Mesenchymal stem cell (in vitro differentiated cells and primary cell): ENCODE measurements at regions not wholly inside any gene's neighbourhood (a gene's known extent, or its start where the extent isn't known, plus 50 kb on each side); places are given as distances from the start of the nearest gene placed in this dataset.
"Not testable (repeated sequence)": the region's sequence is repeated elsewhere in the genome, so short reads cannot be mapped to it uniquely, and the experiment has no call there.

Experiments used
- DNase-seq: peaks from one replicate; pipeline ENCODE4 v3.0.0-alpha.2; 2013
- H2AFZ ChIP-seq: one replicate; pipeline ENCODE4 v1.6.1; 2013; ENCODE audit warnings: low read depth, mild to moderate bottlenecking, control low read depth, inconsistent platforms, low read length, moderate library complexity
- H2AK5ac ChIP-seq: 2 replicates; pipeline ENCODE4 v1.6.1; 2013; ENCODE audit warnings: low read length, moderate library complexity, mild to moderate bottlenecking, inconsistent platforms; ENCODE audit not compliant: severe bottlenecking
- H2BK120ac ChIP-seq: one replicate; pipeline ENCODE4 v1.6.1; 2013; ENCODE audit warnings: low read depth, mild to moderate bottlenecking, inconsistent platforms, low read length, moderate library complexity
- H2BK12ac ChIP-seq, 2 experiments: one replicate each; pipeline ENCODE4 v1.6.1; 2013; ENCODE audit warnings: inconsistent platforms in 2 of 2, low read length in 2 of 2, mild to moderate bottlenecking in 2 of 2, moderate library complexity in 2 of 2, control low read depth in 1 of 2
- H2BK15ac ChIP-seq: one replicate; pipeline ENCODE4 v1.6.1; 2013; ENCODE audit warnings: mild to moderate bottlenecking, low read depth, inconsistent platforms; ENCODE audit not compliant: poor library complexity, severe bottlenecking
- H2BK5ac ChIP-seq: 2 replicates; pipeline ENCODE4 v1.6.1; 2013; ENCODE audit warnings: low read depth, mild to moderate bottlenecking, low read length, control low read depth, inconsistent platforms; ENCODE audit not compliant: poor library complexity, severe bottlenecking
- H3K14ac ChIP-seq, 2 experiments: one replicate each; pipeline ENCODE4 v1.6.1; 2013; ENCODE audit warnings: inconsistent platforms in 2 of 2, low read length in 2 of 2, control low read depth in 1 of 2, mild to moderate bottlenecking in 1 of 2, moderate library complexity in 1 of 2
- H3K18ac ChIP-seq, 2 experiments: one replicate each; pipeline ENCODE4 v1.6.1; 2013; ENCODE audit warnings: inconsistent platforms in 2 of 2, low read length in 2 of 2, control low read depth in 1 of 2, low read depth in 1 of 2, mild to moderate bottlenecking in 1 of 2
- H3K23ac ChIP-seq, 2 experiments: one replicate each; pipeline ENCODE4 v1.6.1; 2013; ENCODE audit warnings: inconsistent platforms in 2 of 2, low read length in 2 of 2, mild to moderate bottlenecking in 2 of 2, moderate library complexity in 2 of 2, control low read depth in 1 of 2
- H3K27ac ChIP-seq: 2 replicates; pipeline ENCODE4 v1.5.1; 2013; ENCODE audit warnings: mild to moderate bottlenecking, moderate library complexity, low read length, control low read depth, inconsistent platforms; ENCODE audit not compliant: poor library complexity, severe bottlenecking
- H3K27me3 ChIP-seq, 2 experiments: 2 replicates each; pipeline versions ENCODE4 v1.6.1 to v1.7.0; 2013; ENCODE audit warnings: low read length in 2 of 2, mild to moderate bottlenecking in 2 of 2, moderate library complexity in 2 of 2, control low read depth in 1 of 2, inconsistent platforms in 1 of 2; ENCODE audit not compliant: control insufficient read depth in 1 of 2, insufficient read depth in 1 of 2
- H3K36me3 ChIP-seq, 2 experiments: 2 replicates each; pipeline versions ENCODE4 v1.6.1 to v1.7.0; 2013; ENCODE audit warnings: low read length in 2 of 2, control low read depth in 1 of 2, inconsistent platforms in 1 of 2, low read depth in 1 of 2, mild to moderate bottlenecking in 1 of 2; ENCODE audit not compliant: insufficient read depth in 2 of 2, control insufficient read depth in 1 of 2
- H3K4ac ChIP-seq, 2 experiments: one replicate each; pipeline ENCODE4 v1.6.1; 2013; ENCODE audit warnings: inconsistent platforms in 2 of 2, low read length in 2 of 2, mild to moderate bottlenecking in 2 of 2, moderate library complexity in 2 of 2, control low read depth in 1 of 2, low read depth in 1 of 2
- H3K4me1 ChIP-seq: 2 replicates; pipeline ENCODE4 v1.6.1; 2013; ENCODE audit warnings: low read depth, low read length, control low read depth; ENCODE audit not compliant: control insufficient read depth, insufficient read depth
- H3K4me2 ChIP-seq: 2 replicates; pipeline ENCODE4 v1.6.1; 2013; ENCODE audit warnings: low read length, mild to moderate bottlenecking, inconsistent platforms; ENCODE audit not compliant: poor library complexity, severe bottlenecking
- H3K4me3 ChIP-seq, 2 experiments: 2 replicates each; pipeline versions ENCODE4 v1.5.1 to v1.7.0; 2013; ENCODE audit warnings: low read length in 2 of 2, mild to moderate bottlenecking in 2 of 2, control low read depth in 1 of 2, low read depth in 1 of 2; ENCODE audit not compliant: insufficient read depth in 1 of 2
- H3K79me1 ChIP-seq: replicated peaks from 2 replicates; pipeline ENCODE4 v1.6.1; 2013; ENCODE audit warnings: mild to moderate bottlenecking, control low read depth, low read length, inconsistent platforms; ENCODE audit not compliant: poor library complexity, severe bottlenecking
- H3K9ac ChIP-seq: 2 replicates; pipeline ENCODE4 v1.7.0; 2013; ENCODE audit warnings: mild to moderate bottlenecking, low read length, moderate library complexity
- H3K9me3 ChIP-seq: 2 replicates; pipeline ENCODE4 v1.7.0; 2013; ENCODE audit warnings: mild to moderate bottlenecking, low read length; ENCODE audit not compliant: control insufficient read depth
- H4K8ac ChIP-seq: one replicate; pipeline ENCODE4 v1.6.1; 2013; ENCODE audit warnings: inconsistent platforms, mild to moderate bottlenecking, low read length, moderate library complexity
- H4K91ac ChIP-seq: one replicate; pipeline ENCODE4 v1.6.1; 2013; ENCODE audit warnings: mild to moderate bottlenecking, low read length, inconsistent platforms
- WGBS: methylation state at CpG from one replicate; pipeline ENCODE4 v1.1.7; 2013; ENCODE audit warnings: mixed read lengths; 5-methylcytosine and 5-hydroxymethylcytosine counted together

DNA sequence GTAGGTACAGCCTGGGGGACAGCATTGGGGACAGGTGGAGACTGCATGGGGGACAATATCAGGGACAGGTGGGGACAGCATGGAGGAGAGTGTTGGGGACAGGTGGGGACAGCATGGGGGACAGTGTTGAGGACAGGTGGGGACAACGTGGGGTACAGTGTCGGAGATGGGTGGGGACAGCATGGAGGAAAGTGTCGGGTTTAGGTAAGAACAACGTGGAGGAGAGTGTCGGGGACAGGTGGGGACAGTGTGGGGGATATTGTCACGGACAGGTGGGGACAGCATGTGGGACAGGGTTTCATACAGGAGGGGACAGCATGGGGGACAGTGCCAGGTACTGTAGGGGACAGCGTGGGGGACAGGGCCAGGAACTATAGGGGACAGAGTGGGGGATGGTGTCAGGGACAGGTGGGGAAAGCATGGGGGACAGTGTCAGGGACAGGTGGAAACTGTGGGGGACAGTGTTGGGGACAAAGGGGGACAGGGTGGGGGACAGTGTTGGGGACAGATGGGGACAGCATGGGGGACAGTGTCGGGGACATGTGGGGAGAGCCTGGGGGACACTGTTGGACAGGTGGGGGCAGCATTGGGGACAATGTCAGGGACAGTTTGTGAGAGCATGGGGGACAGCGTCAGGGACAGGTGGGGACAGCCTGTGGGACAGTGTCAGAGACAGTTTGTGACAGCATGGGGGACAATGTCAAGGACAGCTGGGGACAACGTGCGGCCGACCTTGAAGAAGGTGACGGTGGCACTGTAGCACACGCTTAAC is 213.1 kb downstream of the TMEM121 start:
- peak overlapping the region; percentile 68 for H4K91ac ChIP-seq
- H2AFZ ChIP-seq: no peak overlapping the region
- H3K9ac ChIP-seq: no peak overlapping the region
- H3K14ac ChIP-seq: no peak overlapping the region
- no peak overlapping the region for H3K4me3 ChIP-seq
- no peaks in the 10 kb centered on the region for H3K4me1 ChIP-seq
- no peak overlapping the region for H3K18ac ChIP-seq
- no peak overlapping the region for H3K27ac ChIP-seq
- H4K8ac ChIP-seq: no peak overlapping the region
- no peak overlapping the region for H3K4me2 ChIP-seq
- no peak overlapping the region for H2AK5ac ChIP-seq
- no peaks in the 10 kb centered on the region for H3K9me3 ChIP-seq
- DNase-seq: no peak
- 68% methylated on average over 9 of the region's 14 CpGs for whole genome bisulfite sequencing
- no peaks in the 10 kb centered on the region for H3K36me3 ChIP-seq
- no peak overlapping the region for H3K23ac ChIP-seq
- no peak overlapping the region for H2BK15ac ChIP-seq
- H2BK120ac ChIP-seq: no peak overlapping the region
- H3K4ac ChIP-seq: no peak overlapping the region
- no peak overlapping the region for H2BK5ac ChIP-seq
- H3K27me3 ChIP-seq: no peaks in the 10 kb centered on the region
- no peaks in the 10 kb centered on the region for H3K79me1 ChIP-seq
- H2BK12ac ChIP-seq: no peak overlapping the region

DNA sequence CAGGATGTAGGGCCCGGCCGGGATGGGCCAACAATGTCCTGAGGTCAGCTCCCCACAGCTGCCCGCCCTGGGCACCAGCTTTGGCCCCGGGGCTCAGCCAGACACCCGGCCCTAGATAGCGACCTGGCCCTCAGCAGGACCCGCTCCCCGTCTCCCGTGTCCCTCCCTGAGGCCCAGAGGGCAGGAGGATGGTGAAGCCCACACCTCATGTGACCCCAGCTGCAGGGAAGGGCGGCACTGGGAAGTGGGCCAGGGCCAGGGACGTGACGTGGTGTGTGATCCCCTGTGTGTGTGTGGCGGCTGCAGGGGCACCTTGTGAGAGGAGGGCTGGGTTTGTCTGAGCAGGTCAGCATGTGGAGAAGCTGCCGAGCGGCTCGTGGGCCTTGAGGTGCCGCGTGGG is 213.9 kb downstream of the TMEM121 start:
- H4K8ac ChIP-seq, H3K4me2 ChIP-seq, H3K4ac ChIP-seq, H2BK5ac ChIP-seq, H2AK5ac ChIP-seq, H3K27ac ChIP-seq, H3K36me3 ChIP-seq, H3K18ac ChIP-seq, DNase-seq, H3K79me1 ChIP-seq, H3K4me1 ChIP-seq, H3K9ac ChIP-seq, H4K91ac ChIP-seq, H3K23ac ChIP-seq, H3K14ac ChIP-seq, H3K9me3 ChIP-seq, H2AFZ ChIP-seq, H3K4me3 ChIP-seq, H2BK120ac ChIP-seq, H3K27me3 ChIP-seq, H2BK15ac ChIP-seq, H2BK12ac ChIP-seq: not testable (repeated sequence)
- WGBS: 56% methylated on average over 7 of the region's 18 CpGs

DNA sequence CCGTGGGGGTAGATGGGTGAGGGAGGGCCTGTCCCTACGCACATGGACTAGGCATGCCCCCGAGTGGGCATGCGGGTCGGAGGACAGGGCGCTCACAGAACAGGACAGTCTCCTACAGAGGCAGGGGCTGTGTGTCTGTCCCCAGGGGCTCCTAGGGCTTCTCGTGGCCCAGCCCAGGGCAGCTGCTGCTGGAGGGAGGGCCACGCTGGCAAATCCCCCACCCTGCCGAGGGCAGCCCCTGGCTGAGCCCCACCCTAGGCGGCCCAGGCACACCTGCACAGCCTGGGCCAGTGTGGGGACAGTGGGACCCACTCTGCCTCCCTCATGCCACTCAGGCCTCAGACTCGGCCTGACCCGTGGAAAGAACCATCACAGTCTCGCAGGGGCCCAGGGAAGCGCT is 214.6 kb downstream of the TMEM121 start:
- H4K8ac ChIP-seq, H3K4me2 ChIP-seq, H3K9me3 ChIP-seq, DNase-seq, H3K14ac ChIP-seq, H3K4ac ChIP-seq, H2AK5ac ChIP-seq, H3K23ac ChIP-seq, H2BK15ac ChIP-seq, H2BK5ac ChIP-seq, H3K4me3 ChIP-seq, H3K27ac ChIP-seq, H3K27me3 ChIP-seq, H4K91ac ChIP-seq, H3K4me1 ChIP-seq, H3K18ac ChIP-seq, H3K36me3 ChIP-seq, H3K9ac ChIP-seq, H2BK120ac ChIP-seq, H3K79me1 ChIP-seq, H2AFZ ChIP-seq, H2BK12ac ChIP-seq: not testable (repeated sequence)
- WGBS: no CpG with 5 or more reads among the region's 14 CpGs

DNA sequence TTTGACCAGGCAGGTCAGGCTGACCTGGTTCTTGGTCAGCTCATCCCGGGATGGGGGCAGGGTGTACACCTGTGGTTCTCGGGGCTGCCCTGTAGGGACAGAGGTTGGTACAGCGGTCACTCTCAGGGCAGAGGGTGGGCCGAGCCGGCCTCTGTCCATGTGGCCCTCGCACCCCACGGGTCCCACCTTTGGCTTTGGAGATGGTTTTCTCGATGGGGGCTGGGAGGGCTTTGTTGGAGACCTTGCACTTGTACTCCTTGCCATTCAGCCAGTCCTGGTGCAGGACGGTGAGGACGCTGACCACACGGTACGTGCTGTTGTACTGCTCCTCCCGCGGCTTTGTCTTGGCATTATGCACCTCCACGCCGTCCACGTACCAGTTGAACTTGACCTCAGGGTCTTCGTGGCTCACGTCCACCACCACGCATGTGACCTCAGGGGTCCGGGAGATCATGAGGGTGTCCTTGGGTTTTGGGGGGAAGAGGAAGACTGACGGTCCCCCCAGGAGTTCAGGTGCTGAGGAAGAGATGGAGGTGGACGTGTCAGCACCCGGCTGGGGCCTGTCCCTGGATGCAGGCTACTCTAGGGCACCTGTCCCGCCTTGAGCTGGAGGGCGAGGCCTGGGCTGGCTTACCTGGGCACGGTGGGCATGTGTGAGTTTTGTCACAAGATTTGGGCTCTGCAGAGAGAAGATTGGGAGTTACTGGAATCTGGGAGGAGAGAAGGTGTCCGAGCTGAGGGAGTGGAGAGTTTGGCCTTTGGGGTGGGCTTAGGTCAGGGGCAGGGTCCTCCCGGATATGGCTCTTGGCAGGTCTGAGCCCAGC is 215.5 kb downstream of the TMEM121 start:
- not testable (repeated sequence) for H2BK15ac ChIP-seq, H3K4me1 ChIP-seq, H3K4me3 ChIP-seq, H2BK120ac ChIP-seq, H3K9ac ChIP-seq, H3K36me3 ChIP-seq, DNase-seq, H3K14ac ChIP-seq, H3K79me1 ChIP-seq, H3K4me2 ChIP-seq, H3K27ac ChIP-seq, H4K8ac ChIP-seq, H3K4ac ChIP-seq, H3K9me3 ChIP-seq, H3K18ac ChIP-seq, H2AK5ac ChIP-seq, H3K23ac ChIP-seq, H2BK5ac ChIP-seq, H2AFZ ChIP-seq, H3K27me3 ChIP-seq, H4K91ac ChIP-seq, H2BK12ac ChIP-seq
- 77% methylated on average over 24 of the region's 29 CpGs for WGBS
